Thoracic aorta (tissue), 2 donors: ENCODE measurements at regions not wholly inside any gene's neighbourhood (a gene's known extent, or its start where the extent isn't known, plus 50 kb on each side); places are given as distances from the start of the nearest gene placed in this dataset.

ENCODE experiments used
- ATAC-seq: fragments of 150-250 bp; one replicate; pipeline ENCODE4 v1.8.0; 2017; ENCODE audit warnings: low read depth; ENCODE audit not compliant: insufficient number of reproducible peaks, low FRiP score
- DNase-seq: peaks from one replicate; pipeline ENCODE4 v3.0.0-alpha.2; 2020; ENCODE audit warnings: low spot score
- H3K27ac ChIP-seq, 2 donors: fragments of 200-600 bp; sonication (generic); 1 replicate in 1 of 2; 2 replicates in 1 of 2; pipeline ENCODE4 v1.5.1; 2016; ENCODE audit warnings: mild to moderate bottlenecking in 2 of 2, moderate library complexity in 2 of 2
- H3K27me3 ChIP-seq: fragments of 200-600 bp; sonication (generic); replicated peaks from 2 replicates; pipeline ENCODE4 v1.6.0; 2016; ENCODE audit warnings: mild to moderate bottlenecking; ENCODE audit not compliant: insufficient read depth
- H3K36me3 ChIP-seq: fragments of 200-600 bp; sonication (generic); one replicate; pipeline ENCODE4 v1.5.1; 2016
- H3K4me1 ChIP-seq, 2 donors: fragments of 200-600 bp; sonication (generic); 1 replicate in 1 of 2; 2 replicates in 1 of 2; pipeline versions ENCODE4 v1.5.1 to v1.6.0; 2016; ENCODE audit warnings: low read depth in 2 of 2, mild to moderate bottlenecking in 1 of 2; ENCODE audit not compliant: control insufficient read depth in 1 of 2
- H3K4me3 ChIP-seq: fragments of 200-600 bp; sonication (generic); 2 replicates; pipeline ENCODE4 v1.5.1; 2016; ENCODE audit warnings: mild to moderate bottlenecking
- H3K9me3 ChIP-seq: fragments of 200-600 bp; sonication (generic); 2 replicates; pipeline ENCODE4 v1.5.1; 2016
- TF ChIP-seq, protein P1 (sequence below): fragments of 200-600 bp; sonication (generic); IDR thresholded peaks from one replicate; pipeline ENCODE4 v1.5.1; 2019; ENCODE audit warnings: antibody characterized with exemption

GRCh38 chr5:165617491-165617890 is 2112.1 kb downstream of the MAT2B start:
- DNase-seq (no peak), ATAC-seq (no peak)
- Histone ChIP-seq H3K9me3 (no peaks in the 10 kb centered on the region), H3K27ac (no peak overlapping the region), H3K36me3 (no peaks in the 10 kb centered on the region), H3K27me3 (no peaks in the 10 kb centered on the region), H3K4me3 (no peak overlapping the region), H3K4me1 (no peaks in the 10 kb centered on the region)
- TF ChIP-seq, protein P1, sequence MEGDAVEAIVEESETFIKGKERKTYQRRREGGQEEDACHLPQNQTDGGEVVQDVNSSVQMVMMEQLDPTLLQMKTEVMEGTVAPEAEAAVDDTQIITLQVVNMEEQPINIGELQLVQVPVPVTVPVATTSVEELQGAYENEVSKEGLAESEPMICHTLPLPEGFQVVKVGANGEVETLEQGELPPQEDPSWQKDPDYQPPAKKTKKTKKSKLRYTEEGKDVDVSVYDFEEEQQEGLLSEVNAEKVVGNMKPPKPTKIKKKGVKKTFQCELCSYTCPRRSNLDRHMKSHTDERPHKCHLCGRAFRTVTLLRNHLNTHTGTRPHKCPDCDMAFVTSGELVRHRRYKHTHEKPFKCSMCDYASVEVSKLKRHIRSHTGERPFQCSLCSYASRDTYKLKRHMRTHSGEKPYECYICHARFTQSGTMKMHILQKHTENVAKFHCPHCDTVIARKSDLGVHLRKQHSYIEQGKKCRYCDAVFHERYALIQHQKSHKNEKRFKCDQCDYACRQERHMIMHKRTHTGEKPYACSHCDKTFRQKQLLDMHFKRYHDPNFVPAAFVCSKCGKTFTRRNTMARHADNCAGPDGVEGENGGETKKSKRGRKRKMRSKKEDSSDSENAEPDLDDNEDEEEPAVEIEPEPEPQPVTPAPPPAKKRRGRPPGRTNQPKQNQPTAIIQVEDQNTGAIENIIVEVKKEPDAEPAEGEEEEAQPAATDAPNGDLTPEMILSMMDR = no peak

- Histone ChIP-seq H3K4me1 (no peaks in the 10 kb centered on the region), H3K9me3 (no peaks in the 10 kb centered on the region), H3K27me3 (no peaks in the 10 kb centered on the region), H3K4me3 (no peak overlapping the region), H3K36me3 (no peaks in the 10 kb centered on the region), H3K27ac (no peak overlapping the region)
- DNase-seq (no peak), ATAC-seq (no peak)
- TF ChIP-seq, protein P1 = no peak
Observed at GRCh38 chr5:165620394-165620793, 2115.0 kb downstream of the MAT2B start.

DNA sequence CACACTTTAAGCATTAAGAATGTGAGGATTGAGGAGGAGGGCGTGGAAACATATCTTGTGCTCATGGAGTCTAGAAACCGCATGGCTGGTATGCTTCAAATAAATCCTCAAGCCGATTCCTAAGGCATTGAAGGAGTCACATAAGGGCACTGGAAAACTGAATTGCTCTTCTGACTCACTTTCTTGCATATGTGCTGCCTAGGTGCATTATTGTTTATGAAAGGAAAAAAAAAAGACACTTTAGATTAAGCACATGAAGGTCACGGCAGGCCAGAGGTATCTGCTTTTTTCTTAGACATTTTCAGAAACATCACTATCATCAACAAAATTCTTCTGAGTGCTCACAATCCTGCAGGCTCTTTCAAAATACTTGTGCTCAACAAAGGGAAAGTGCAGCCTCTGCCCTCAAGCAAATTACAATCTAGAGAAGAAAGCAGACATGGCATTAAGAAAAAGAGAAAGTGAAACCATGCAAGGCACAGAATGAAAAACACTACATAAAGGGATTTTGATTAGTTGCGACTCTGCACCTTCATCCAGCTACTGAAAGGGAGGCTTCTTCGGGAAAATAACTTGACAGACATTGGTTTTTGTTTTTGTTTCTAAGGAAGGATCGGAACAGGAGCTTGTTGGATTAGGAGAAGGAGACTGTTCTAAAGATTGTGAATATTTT is 2117.6 kb downstream of the MAT2B start:
- TF ChIP-seq, protein P1 = no peak
- Histone ChIP-seq H3K4me3 (no peak overlapping the region), H3K27me3 (no peaks in the 10 kb centered on the region), H3K27ac (no peak overlapping the region), H3K36me3 (no peaks in the 10 kb centered on the region), H3K4me1 (no peaks in the 10 kb centered on the region), H3K9me3 (no peaks in the 10 kb centered on the region)
- ATAC-seq = no peak
- no peak for DNase-seq

GRCh38 chr5:165624166-165624946 is 2118.9 kb downstream of the MAT2B start:
- H3K36me3 ChIP-seq = no peaks in the 10 kb centered on the region
- DNase-seq (no peak), ATAC-seq (no peak)
- no peak overlapping the region for H3K27ac ChIP-seq
- H3K27me3 ChIP-seq = no peaks in the 10 kb centered on the region
- TF ChIP-seq, protein P1 = no peak
- no peak overlapping the region for H3K4me3 ChIP-seq
- H3K4me1 ChIP-seq = no peaks in the 10 kb centered on the region
- H3K9me3 ChIP-seq = no peaks in the 10 kb centered on the region

DNA sequence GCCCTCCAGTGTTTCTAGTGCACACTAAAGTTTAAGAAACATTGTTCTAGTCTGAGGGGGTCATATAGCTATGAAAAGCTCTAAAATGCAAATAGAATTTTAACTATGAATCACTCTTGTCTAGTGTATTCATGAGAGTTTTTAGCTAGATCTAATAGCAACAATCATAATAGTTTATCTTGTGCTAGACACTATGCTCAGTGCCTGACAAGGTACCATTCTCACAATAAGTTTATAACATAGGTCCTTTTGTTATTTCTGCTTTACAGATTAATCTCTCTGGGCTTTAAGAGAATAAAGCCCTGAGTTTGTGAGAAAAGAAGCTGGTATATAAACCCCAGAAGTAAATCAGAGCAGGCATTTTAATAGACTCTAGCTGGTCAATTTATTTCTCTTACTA is 2120.7 kb downstream of the MAT2B start:
- Histone ChIP-seq H3K36me3 (no peaks in the 10 kb centered on the region), H3K27ac (no peak overlapping the region), H3K4me1 (no peaks in the 10 kb centered on the region), H3K4me3 (no peak overlapping the region), H3K9me3 (no peaks in the 10 kb centered on the region), H3K27me3 (no peaks in the 10 kb centered on the region)
- DNase-seq (no peak), ATAC-seq (no peak)
- TF ChIP-seq, protein P1 = no peak
